ENCODE measurements at regions not wholly inside any gene's neighbourhood (a gene's known extent, or its start where the extent isn't known, plus 50 kb on each side); places are given as distances from the start of the nearest gene placed in this dataset.

DNA sequence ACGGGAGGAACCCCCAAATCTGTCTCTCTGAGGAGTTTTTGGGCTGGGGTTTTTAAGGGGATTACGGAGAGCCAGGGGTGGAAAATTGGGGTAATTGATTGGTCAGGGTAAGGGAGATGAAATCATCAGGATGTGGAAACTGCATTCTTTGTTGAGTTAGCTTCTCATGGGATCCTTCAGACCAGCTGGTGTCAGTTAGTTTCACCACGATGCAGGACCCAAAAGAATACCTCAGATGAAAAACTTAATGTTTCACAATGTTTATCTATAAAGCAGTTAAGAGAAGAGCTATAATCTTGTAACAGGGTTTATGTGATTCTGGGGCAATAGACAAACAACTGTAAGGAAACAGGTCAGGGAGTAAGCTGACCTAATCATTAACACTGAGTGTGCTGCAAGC, 230.8 kb downstream of the POU4F1 start:
- TF ChIP-seq, protein P1, sequence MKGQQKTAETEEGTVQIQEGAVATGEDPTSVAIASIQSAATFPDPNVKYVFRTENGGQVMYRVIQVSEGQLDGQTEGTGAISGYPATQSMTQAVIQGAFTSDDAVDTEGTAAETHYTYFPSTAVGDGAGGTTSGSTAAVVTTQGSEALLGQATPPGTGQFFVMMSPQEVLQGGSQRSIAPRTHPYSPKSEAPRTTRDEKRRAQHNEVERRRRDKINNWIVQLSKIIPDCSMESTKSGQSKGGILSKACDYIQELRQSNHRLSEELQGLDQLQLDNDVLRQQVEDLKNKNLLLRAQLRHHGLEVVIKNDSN (IDR thresholded peaks at IDR 0.05) = no peak
- TF ChIP-seq ZBTB7A (IDR thresholded peaks at IDR 0.05; ENCODE audit: low read depth) (no peak), NFIC (IDR thresholded peaks at IDR 0.05) (no peak), CEBPB (IDR thresholded peaks at IDR 0.05) (no peak), CREB1 (IDR thresholded peaks at IDR 0.05; ENCODE audit: low read depth) (no peak), EGR1 (IDR thresholded peaks at IDR 0.05) (no peak), TCF12 (IDR thresholded peaks at IDR 0.05; ENCODE audit: low read depth) (no peak), TEAD4 (IDR thresholded peaks at IDR 0.05) (no peak), RAD21 (IDR thresholded peaks at IDR 0.05; ENCODE audit: low read depth) (no peak), REST (IDR thresholded peaks at IDR 0.05; ENCODE audit: low read depth) (no peak), EP300 (IDR thresholded peaks at IDR 0.05; ENCODE audit: borderline replicate concordance) (no peak), MAX (IDR thresholded peaks at IDR 0.05) (no peak), YY1 (IDR thresholded peaks at IDR 0.05; ENCODE audit: low read depth) (no peak), FOXM1 (IDR thresholded peaks at IDR 0.05; ENCODE audit: borderline replicate concordance, low read depth) (no peak)

GRCh38 chr13:78370231-78370630, 233.1 kb downstream of the POU4F1 start:
- TF ChIP-seq NFIC (IDR thresholded peaks at IDR 0.05) = no peak
- TF ChIP-seq FOXM1 (IDR thresholded peaks at IDR 0.05; ENCODE audit: borderline replicate concordance, low read depth) = no peak
- no peak for TF ChIP-seq ZBTB7A (IDR thresholded peaks at IDR 0.05; ENCODE audit: low read depth)
- no peak for TF ChIP-seq TAF1 (IDR thresholded peaks at IDR 0.05; ENCODE audit: low read depth)
- TF ChIP-seq REST (IDR thresholded peaks at IDR 0.05; ENCODE audit: low read depth) = no peak
- TF ChIP-seq CREB1 (IDR thresholded peaks at IDR 0.05; ENCODE audit: low read depth) = no peak
- no peak for TF ChIP-seq CEBPB (IDR thresholded peaks at IDR 0.05)
- TF ChIP-seq, protein P1 (IDR thresholded peaks at IDR 0.05) = no peak

DNA sequence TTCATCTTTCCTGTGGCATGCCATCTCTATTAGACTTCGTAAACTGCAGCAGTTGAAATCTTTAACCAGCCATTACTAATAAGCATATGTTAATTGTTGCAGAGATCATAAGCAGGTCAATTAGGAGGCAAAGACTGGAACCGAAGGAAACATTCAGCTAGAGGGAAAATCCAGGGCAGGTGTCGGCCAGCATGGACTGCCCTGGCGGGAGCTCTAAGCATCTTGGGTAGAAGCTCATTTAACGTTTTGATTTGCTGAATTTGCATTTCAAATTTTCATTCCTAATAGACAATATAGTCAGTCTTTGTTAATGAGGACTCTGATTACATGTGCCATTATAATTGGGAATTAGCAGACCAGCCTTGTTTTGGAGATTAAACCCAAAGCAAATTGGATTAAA, 238.6 kb downstream of the POU4F1 start:
- TF ChIP-seq EP300 (IDR thresholded peaks at IDR 0.05; ENCODE audit: borderline replicate concordance) = no peak
- no peak for TF ChIP-seq YY1 (IDR thresholded peaks at IDR 0.05; ENCODE audit: low read depth)
- no peak for TF ChIP-seq MAX (IDR thresholded peaks at IDR 0.05)
- TF ChIP-seq NFIC (IDR thresholded peaks at IDR 0.05) = no peak

DNA sequence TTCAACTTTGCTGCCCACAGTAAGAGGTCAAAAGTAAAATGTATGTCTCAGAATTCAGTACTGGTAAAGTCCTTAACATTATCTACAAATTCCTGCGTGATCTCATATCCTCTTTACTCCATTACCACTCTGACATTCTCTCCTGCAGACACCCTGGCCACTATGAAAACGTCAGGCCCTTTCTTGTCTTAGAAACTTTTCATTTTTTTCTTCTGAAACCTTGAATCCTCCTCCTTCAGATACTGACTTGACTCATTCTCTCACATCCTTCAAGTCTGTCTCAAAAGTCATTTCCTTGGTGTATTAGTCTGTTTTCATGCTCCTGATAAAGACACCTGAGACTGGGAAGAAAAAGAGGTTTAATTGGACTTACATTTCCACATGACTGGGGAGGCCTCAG, 262.3 kb downstream of the POU4F1 start:
- TF ChIP-seq CREB1 (IDR thresholded peaks at IDR 0.05; ENCODE audit: low read depth) = no peak
- TF ChIP-seq EP300 (IDR thresholded peaks at IDR 0.05; ENCODE audit: borderline replicate concordance) = no peak
- TF ChIP-seq CEBPB (IDR thresholded peaks at IDR 0.05) = no peak
- no peak for TF ChIP-seq TAF1 (IDR thresholded peaks at IDR 0.05; ENCODE audit: low read depth)
- TF ChIP-seq TCF12 (IDR thresholded peaks at IDR 0.05; ENCODE audit: low read depth) = no peak
- TF ChIP-seq TEAD4 (IDR thresholded peaks at IDR 0.05) = no peak
- no peak for TF ChIP-seq ZBTB7A (IDR thresholded peaks at IDR 0.05; ENCODE audit: low read depth)
- no peak for TF ChIP-seq MAX (IDR thresholded peaks at IDR 0.05)
- TF ChIP-seq EGR1 (IDR thresholded peaks at IDR 0.05) = no peak
- no peak for TF ChIP-seq YY1 (IDR thresholded peaks at IDR 0.05; ENCODE audit: low read depth)
- TF ChIP-seq REST (IDR thresholded peaks at IDR 0.05; ENCODE audit: low read depth) = no peak
- TF ChIP-seq NFIC (IDR thresholded peaks at IDR 0.05) = no peak

- TF ChIP-seq REST (IDR thresholded peaks at IDR 0.05; ENCODE audit: low read depth) = no peak
- no peak for TF ChIP-seq CREB1 (IDR thresholded peaks at IDR 0.05; ENCODE audit: low read depth)
Measured at GRCh38 chr13:78339927-78340326, 263.4 kb downstream of the POU4F1 start.
